ENCODE measurements at regions not wholly inside any gene's neighbourhood (a gene's known extent, or its start where the extent isn't known, plus 50 kb on each side); places are given as distances from the start of the nearest gene placed in this dataset.
"Not testable (repeated sequence)": the region's sequence is repeated elsewhere in the genome, so short reads cannot be mapped to it uniquely, and the experiment has no call there.

- no peak for DNase-seq (ENCODE audit: low spot score)
- TF ChIP-seq CTCF (IDR thresholded peaks at IDR 0.05) = peak; percentile 49
- Mint-ChIP-seq H3K4me3 (ENCODE audit: unreplicated experiment) (no peak overlapping the region), H3K27me3 (ENCODE audit: low read depth) (no peaks in the 10 kb centered on the region), H3K36me3 (ENCODE audit: low read depth) (no peaks in the 10 kb centered on the region), H3K27ac (ENCODE audit: unreplicated experiment) (no peak overlapping the region), H3K9me3 (ENCODE audit: low read depth) (no peaks in the 10 kb centered on the region), H3K4me1 (ENCODE audit: low read depth) (peaks cover 2% of the 10 kb centered on the region)
These were observed 133.3 kb upstream of the KIF5B start for GRCh38 chr10:32189400-32190084.

GRCh38 chr10:32188601-32189000 lies 132.4 kb upstream of the KIF5B start:
- H3K4me3 Mint-ChIP-seq (ENCODE audit: unreplicated experiment); H3K4me1 Mint-ChIP-seq (ENCODE audit: low read depth); H3K9me3 Mint-ChIP-seq (ENCODE audit: low read depth); H3K27ac Mint-ChIP-seq (ENCODE audit: unreplicated experiment); H3K27me3 Mint-ChIP-seq (ENCODE audit: low read depth); H3K36me3 Mint-ChIP-seq (ENCODE audit: low read depth); DNase-seq (ENCODE audit: low spot score): not testable (repeated sequence)

GRCh38 chr10:32187686-32188085 lies 131.5 kb upstream of the KIF5B start:
- TF ChIP-seq CTCF (IDR thresholded peaks at IDR 0.05) = no peak
- Mint-ChIP-seq H3K36me3 (ENCODE audit: low read depth) (no peaks in the 10 kb centered on the region), H3K27ac (ENCODE audit: unreplicated experiment) (no peak overlapping the region), H3K27me3 (ENCODE audit: low read depth) (no peaks in the 10 kb centered on the region), H3K4me3 (ENCODE audit: unreplicated experiment) (no peak overlapping the region), H3K4me1 (ENCODE audit: low read depth) (peaks cover 2% of the 10 kb centered on the region), H3K9me3 (ENCODE audit: low read depth) (no peaks in the 10 kb centered on the region)
- DNase-seq (ENCODE audit: low spot score) = no peak

- not testable (repeated sequence) for H3K36me3 Mint-ChIP-seq (ENCODE audit: low read depth); H3K4me3 Mint-ChIP-seq (ENCODE audit: unreplicated experiment); H3K27me3 Mint-ChIP-seq (ENCODE audit: low read depth); H3K27ac Mint-ChIP-seq (ENCODE audit: unreplicated experiment); H3K9me3 Mint-ChIP-seq (ENCODE audit: low read depth); DNase-seq (ENCODE audit: low spot score); H3K4me1 Mint-ChIP-seq (ENCODE audit: low read depth)
These were observed 127.4 kb upstream of the KIF5B start for GRCh38 chr10:32183652-32184051.

GRCh38 chr10:32182476-32182875 lies 126.3 kb upstream of the KIF5B start:
- H3K27me3 Mint-ChIP-seq (ENCODE audit: low read depth) = no peaks in the 10 kb centered on the region
- no peak overlapping the region for H3K27ac Mint-ChIP-seq (ENCODE audit: unreplicated experiment)
- TF ChIP-seq CTCF (IDR thresholded peaks at IDR 0.05) = no peak
- no peaks in the 10 kb centered on the region for H3K36me3 Mint-ChIP-seq (ENCODE audit: low read depth)
- peaks cover 5% of the 10 kb centered on the region for H3K4me1 Mint-ChIP-seq (ENCODE audit: low read depth)
- no peaks in the 10 kb centered on the region for H3K9me3 Mint-ChIP-seq (ENCODE audit: low read depth)
- H3K4me3 Mint-ChIP-seq (ENCODE audit: unreplicated experiment) = no peak overlapping the region
- no peak for DNase-seq (ENCODE audit: low spot score)

- H3K36me3 Mint-ChIP-seq (ENCODE audit: low read depth) = no peaks in the 10 kb centered on the region
- DNase-seq (ENCODE audit: low spot score) = no peak
- peaks cover 5% of the 10 kb centered on the region for H3K4me1 Mint-ChIP-seq (ENCODE audit: low read depth)
- no peak for TF ChIP-seq CTCF (IDR thresholded peaks at IDR 0.05)
- H3K9me3 Mint-ChIP-seq (ENCODE audit: low read depth) = no peaks in the 10 kb centered on the region
- no peaks in the 10 kb centered on the region for H3K27me3 Mint-ChIP-seq (ENCODE audit: low read depth)
- H3K4me3 Mint-ChIP-seq (ENCODE audit: unreplicated experiment) = no peak overlapping the region
- no peak overlapping the region for H3K27ac Mint-ChIP-seq (ENCODE audit: unreplicated experiment)
These were observed 124.4 kb upstream of the KIF5B start for GRCh38 chr10:32180390-32181280.

Data from chondrocyte (in vitro differentiated cells).